ENCODE measurements at regions not wholly inside any gene's neighbourhood (a gene's known extent, or its start where the extent isn't known, plus 50 kb on each side); places are given as distances from the start of the nearest gene placed in this dataset.

DNA sequence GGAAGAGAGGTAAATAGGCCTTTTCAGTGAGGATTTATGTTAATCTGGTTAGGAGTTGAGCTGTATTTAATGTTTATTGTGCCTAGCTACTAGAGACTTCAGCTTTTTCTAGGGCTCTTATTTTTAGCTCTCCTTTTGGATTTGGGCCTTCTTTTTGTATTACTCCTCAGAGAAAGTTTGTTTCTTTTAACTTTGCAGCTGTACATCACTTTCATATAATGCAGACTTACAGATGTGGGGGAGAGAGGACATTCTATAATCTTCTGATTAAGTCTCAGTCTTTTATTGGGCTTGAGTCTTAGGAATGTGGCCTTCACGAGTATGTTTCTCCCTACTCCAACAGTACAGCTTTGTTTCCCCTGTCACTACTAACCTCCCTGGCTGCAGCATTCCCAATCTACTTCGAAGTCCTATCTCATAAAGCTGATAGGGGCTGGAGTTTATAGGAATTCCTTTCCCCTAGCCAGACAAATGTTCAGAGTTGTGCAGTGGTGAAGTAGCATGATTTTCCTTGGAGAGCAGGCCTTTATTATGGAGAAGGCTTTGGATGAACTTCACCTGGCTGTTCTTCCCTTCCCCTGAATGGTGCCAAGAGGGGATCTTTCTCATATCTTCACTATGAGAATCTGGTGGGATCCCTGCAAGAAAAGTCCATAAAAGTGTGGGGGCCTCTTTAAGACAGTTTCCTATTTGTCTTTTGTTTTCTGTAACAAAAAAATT is 82.2 kb upstream of the CBLB start:
- TF ChIP-seq TCF4 (CRISPR knock-in tag; IDR thresholded peaks at IDR 0.05; ENCODE audit: borderline replicate concordance) (no peak), ZFP3 (CRISPR knock-in tag; IDR thresholded peaks at IDR 0.05) (no peak), PPARA (CRISPR knock-in tag; IDR thresholded peaks at IDR 0.05; ENCODE audit: borderline replicate concordance) (no peak), ARNTL (CRISPR knock-in tag; IDR thresholded peaks at IDR 0.05; ENCODE audit: borderline replicate concordance, low read depth) (no peak), RARB (CRISPR knock-in tag; IDR thresholded peaks at IDR 0.05) (no peak), SNAI2 (CRISPR knock-in tag; IDR thresholded peaks at IDR 0.05) (no peak)
- TF ChIP-seq, protein P1, sequence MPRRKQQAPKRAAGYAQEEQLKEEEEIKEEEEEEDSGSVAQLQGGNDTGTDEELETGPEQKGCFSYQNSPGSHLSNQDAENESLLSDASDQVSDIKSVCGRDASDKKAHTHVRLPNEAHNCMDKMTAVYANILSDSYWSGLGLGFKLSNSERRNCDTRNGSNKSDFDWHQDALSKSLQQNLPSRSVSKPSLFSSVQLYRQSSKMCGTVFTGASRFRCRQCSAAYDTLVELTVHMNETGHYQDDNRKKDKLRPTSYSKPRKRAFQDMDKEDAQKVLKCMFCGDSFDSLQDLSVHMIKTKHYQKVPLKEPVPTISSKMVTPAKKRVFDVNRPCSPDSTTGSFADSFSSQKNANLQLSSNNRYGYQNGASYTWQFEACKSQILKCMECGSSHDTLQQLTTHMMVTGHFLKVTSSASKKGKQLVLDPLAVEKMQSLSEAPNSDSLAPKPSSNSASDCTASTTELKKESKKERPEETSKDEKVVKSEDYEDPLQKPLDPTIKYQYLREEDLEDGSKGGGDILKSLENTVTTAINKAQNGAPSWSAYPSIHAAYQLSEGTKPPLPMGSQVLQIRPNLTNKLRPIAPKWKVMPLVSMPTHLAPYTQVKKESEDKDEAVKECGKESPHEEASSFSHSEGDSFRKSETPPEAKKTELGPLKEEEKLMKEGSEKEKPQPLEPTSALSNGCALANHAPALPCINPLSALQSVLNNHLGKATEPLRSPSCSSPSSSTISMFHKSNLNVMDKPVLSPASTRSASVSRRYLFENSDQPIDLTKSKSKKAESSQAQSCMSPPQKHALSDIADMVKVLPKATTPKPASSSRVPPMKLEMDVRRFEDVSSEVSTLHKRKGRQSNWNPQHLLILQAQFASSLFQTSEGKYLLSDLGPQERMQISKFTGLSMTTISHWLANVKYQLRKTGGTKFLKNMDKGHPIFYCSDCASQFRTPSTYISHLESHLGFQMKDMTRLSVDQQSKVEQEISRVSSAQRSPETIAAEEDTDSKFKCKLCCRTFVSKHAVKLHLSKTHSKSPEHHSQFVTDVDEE (CRISPR knock-in tag; IDR thresholded peaks at IDR 0.05): no peak
- TF ChIP-seq, protein P2, sequence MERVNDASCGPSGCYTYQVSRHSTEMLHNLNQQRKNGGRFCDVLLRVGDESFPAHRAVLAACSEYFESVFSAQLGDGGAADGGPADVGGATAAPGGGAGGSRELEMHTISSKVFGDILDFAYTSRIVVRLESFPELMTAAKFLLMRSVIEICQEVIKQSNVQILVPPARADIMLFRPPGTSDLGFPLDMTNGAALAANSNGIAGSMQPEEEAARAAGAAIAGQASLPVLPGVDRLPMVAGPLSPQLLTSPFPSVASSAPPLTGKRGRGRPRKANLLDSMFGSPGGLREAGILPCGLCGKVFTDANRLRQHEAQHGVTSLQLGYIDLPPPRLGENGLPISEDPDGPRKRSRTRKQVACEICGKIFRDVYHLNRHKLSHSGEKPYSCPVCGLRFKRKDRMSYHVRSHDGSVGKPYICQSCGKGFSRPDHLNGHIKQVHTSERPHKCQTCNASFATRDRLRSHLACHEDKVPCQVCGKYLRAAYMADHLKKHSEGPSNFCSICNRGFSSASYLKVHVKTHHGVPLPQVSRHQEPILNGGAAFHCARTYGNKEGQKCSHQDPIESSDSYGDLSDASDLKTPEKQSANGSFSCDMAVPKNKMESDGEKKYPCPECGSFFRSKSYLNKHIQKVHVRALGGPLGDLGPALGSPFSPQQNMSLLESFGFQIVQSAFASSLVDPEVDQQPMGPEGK (CRISPR knock-in tag; IDR thresholded peaks at IDR 0.05; ENCODE audit: borderline replicate concordance): no peak

All from SK-N-SH treated with all-trans-retinoic acid at 6 μM for 48 hours (cell line).